GM21576 (cell line): ENCODE measurements at regions not wholly inside any gene's neighbourhood (a gene's known extent, or its start where the extent isn't known, plus 50 kb on each side); places are given as distances from the start of the nearest gene placed in this dataset.

ENCODE experiments used
- ATAC-seq: cut with Tn5 transposase; IDR thresholded peaks from one replicate; pipeline ENCODE4 v1.9.1; 2021; ENCODE audit warnings: mild to moderate bottlenecking, moderate library complexity; ENCODE audit not compliant: unreplicated experiment

DNA sequence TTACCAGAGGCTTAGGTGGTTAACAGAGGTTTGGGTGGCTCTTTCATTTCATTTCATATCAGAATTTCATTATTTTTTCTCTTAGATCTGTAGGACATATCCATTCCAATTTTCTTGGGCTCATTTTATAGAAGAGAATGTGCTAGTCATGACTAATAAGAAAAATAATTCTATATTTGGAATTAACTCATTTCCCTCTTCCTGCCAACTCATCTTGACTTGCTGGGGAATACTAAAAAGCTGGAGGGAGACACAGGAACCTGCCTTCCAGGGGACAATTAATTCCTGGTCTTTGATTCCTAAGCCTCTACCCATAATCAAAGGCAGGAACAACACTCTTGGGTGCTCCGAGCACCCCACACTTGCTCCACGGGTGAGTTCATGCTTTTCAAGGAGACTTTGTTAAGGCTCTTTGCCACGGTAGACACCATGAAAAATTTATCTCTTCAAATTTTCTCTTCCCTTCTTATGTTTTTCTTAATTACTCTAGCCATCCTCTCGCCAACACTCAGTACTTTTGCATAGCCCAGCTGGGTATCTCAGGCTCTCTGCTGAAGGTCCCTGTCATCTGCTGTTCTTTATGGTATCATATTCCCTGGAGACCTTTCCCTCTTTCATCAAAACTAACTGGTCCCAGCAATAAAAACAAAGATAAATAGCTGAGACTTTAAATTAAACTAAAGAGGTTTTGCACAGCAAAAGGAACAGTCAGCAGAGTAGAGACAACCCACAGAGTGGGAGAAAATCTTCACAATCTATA, 273.9 kb downstream of the NPR3 start:
- ATAC-seq: no peak

DNA sequence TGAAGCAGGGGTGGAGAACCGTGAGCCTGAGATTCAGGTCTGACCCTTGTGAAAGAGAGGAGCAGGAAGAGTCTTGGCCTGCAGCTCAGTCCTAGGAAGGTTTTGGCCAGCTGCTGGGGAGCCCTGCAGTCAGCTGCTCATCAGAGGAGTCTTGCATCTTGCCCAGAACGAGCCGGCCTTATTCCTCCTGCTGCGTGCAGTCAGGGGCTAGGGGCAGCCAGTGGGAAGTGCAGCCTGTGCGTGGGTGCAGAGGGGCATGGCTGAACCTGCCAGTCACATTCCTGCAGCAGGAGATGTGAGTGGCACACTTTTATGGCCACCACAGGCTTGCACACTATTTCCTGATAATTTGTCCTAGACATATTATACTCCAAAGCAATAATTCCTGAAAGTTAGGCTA, 278.7 kb downstream of the NPR3 start:
- no peak for ATAC-seq

DNA sequence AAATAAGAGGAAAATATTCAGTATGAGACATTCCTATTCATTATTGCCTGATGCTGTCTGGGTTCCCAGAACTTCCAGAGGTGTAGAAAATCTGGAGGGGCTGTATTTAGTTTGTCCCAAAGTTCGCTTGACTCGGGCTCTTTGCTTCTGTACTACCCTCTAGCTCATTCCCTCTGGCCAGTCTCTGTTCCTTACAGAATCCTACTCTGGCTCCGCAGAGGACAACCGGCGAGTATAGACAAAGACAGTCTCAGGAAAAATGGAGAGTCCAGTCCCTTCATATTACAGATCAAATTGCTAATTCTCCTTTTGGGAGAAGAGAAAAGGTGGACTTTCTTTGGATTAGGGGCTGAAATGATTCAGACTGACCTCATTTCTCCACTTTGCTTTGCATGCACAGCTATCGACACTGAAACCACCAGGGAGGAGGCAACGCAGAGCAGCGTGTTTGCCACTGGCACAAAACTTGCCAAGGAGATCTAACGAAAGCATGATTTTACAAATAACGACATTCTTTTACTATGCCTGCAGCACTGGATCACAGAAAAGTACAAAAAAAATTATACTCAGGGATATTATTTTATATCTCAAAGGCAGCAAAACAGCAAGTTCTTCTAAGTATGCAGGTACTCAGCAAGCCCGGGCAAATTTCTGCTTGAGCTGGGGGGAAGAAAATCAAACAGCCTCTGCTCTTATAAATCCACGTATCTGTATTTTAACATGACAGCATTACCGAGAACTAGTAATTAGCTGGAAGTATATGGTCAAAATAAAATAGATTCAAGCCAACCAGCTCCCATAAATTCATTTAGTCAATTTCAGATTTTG, 279.7 kb downstream of the NPR3 start:
- no peak for ATAC-seq

DNA sequence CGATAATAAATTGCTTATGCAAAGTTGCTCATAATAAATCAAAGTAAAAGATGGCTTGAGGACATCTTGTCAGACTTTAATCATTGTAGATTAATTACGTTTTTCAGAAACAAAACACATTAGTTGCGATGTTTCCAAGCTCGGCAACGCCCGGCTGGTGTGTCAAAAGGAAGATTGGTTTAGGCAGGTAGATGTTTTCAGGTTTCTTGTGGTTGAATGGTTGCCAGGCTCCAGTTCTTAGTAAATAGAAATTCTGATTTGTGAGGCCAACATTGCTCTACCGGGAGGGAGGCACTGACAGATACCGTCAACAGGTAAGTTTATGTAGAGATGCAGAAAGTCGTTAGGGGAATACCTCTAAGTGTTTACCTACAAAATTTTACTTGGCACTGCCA, 280.3 kb downstream of the NPR3 start:
- no peak for ATAC-seq

DNA sequence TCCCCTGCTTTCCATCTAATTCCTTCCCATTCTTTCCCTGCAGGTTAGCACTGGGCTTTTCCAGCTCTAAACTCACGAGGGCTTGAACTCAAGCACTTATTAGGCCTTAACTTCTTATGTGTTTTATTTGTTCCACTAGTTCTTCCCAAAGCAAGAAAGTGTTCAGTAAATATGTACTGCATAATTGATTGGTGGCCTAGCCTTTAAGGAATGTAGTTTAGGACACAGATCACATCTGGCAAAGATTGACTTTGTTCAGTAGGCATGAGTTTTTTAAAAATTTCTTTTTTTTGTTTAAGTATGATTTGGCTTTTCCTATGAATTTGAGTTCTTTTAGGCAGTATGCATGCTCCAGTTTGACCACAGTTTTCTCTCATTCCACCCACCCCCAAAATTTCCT, 285.2 kb downstream of the NPR3 start:
- ATAC-seq: no peak

DNA sequence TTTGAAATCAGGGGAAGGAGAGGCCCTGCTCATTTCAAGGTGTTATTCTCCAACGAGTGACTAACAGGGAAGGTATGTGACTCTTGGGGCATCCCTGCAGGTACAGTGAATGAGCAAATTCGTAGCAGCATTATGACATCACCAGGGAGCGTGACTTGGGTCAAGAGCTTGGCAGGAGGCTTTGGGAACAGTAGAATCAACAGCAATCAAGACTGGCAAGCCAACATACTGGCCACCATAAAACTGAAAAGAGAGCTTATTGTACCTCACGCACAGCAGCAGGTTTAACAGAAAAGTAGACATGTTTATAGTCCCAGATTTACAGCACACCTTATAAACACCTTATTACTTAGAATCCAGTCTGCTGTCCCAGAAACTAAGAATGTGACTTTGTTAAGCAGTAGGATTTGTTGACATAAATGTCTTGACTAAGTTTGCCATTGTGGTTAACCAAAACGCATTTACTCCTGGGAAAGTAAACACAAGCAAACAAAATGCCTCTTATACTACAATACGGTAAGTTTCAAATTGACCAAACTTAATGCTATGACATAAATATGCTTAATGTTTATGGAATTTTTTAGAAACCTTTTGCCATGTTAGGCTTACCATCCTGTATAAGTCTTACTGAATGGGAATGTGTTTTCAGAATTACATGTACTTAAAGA, 297.8 kb downstream of the NPR3 start:
- ATAC-seq: no peak

DNA sequence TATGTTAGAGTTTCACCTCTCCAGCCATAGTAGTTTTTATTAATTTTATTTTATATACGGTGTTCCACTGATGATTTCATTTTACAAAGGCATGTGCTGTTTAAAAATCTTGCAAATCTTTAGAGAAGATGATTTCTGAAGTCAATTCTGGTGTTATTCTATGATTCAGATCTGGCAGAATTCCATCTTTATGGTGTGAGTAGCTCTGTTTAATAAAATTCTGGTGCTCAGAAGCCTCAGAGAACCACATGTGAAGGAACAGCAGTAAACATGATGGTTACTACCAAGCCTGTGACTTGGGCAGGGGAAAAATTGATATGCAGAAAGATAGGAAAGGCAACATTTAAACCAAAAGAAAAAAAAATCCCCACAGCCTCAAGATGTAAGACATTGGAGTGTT, 299.7 kb downstream of the NPR3 start:
- no peak for ATAC-seq

DNA sequence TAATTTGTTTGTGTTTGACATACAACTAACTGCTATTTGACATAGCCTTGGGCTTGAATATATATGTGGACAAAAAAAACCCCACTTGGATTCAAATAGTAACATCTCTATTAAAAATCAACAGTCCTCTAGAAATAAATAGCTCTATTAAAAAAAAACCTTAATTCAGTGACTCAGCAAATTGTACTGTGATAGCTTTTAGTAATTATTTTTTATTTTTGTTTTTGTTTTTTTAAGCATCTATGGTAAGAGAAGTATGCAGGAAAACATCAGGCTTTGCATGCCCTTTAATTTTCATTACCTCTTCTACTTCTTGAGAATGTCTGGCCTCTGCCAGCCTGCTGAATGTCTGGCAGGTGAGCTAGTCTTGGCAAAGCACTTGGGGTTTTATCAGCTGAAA, 300.7 kb downstream of the NPR3 start:
- no peak for ATAC-seq

DNA sequence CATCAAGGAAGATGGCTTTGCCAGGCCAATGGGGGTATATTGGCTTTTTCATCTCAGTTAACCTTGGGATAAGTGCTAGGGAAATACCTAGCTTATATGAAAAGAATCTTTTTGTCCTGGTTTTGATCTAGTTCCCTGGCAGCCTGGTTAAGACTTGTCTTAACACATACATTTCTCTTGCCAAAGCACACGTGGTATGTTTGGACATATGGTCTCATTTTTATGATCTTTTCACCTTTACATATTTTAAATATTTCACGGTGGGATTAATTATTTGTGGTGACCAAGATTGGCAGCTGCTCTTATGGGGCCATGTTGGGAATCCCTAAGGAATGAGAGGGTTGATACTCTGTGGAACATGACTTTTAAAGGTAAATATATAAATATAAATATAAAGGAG, 312.5 kb downstream of the NPR3 start:
- no peak for ATAC-seq

DNA sequence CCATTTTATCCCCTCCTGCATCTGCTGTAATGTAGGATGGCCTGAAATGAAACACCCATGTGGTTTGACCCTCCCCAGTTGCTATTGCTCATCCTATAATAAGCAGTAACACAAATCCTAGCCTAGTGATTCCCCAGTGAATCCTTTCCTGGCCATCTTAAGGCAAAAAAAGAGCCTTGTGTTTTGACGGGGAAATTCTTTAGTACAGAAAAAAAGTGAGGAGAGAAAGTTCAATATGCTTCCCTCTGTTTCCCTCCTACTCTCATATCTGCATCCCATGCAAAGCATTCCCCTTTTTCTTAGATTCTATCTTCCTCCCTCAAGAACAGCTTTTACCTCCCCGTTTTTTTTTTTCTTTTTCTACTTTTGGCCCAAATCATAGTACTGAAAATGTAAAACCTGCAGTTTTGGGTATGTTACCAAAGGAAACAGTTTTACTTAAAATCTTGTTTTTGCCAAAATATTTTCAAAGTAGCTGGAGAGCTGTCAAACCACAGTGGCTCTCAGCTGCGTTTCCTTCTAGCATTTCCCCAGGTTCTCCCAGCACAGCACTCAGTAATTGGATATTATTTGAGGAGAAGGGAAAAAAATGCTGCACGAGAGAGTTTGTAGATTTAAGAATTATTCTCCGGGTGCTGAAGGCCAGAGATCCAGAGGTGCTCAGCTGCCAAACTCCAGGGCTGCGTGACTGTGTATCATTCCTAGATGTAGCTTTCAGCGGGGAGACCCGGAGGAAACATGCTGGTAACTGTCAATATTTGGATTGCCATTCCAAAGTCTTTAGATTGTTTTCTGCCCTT, 321.4 kb downstream of the NPR3 start:
- no peak for ATAC-seq

DNA sequence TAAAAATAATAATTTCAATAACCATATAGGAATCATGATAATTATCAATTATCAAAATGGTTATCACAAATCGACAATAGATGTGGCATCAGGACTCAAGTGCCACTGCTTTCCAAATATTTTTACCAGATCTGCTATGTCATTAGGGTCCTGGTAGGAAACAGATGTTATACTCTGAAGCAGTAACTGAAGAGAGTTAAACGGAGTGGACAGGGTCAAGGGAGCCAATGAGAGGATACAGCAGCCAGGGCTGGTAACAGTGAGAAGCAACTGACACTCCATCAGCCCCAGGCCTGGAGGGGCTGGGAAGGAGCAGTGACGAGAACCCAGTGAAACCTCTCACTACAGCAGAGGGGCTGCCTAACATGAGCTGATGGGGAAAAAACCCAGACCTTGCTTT, 322.4 kb downstream of the NPR3 start:
- no peak for ATAC-seq

DNA sequence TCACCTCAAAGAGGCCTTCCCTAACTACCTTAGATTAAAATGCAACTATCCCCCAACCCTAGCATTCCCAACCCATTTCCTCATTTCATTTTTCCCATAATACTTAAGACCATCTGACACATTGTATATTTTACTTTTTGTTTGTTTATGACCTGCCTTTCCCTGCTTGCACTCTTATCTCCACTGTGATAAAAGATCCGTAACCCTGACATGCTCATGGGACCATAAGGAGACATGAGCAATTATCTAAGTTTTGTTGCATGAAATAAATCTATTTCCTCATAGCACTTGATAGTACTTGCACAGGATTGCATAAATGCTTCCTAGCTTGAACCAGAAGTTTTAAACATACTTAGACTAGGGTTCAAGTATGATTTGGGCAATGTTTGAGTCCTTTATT, 323.7 kb downstream of the NPR3 start:
- no peak for ATAC-seq

DNA sequence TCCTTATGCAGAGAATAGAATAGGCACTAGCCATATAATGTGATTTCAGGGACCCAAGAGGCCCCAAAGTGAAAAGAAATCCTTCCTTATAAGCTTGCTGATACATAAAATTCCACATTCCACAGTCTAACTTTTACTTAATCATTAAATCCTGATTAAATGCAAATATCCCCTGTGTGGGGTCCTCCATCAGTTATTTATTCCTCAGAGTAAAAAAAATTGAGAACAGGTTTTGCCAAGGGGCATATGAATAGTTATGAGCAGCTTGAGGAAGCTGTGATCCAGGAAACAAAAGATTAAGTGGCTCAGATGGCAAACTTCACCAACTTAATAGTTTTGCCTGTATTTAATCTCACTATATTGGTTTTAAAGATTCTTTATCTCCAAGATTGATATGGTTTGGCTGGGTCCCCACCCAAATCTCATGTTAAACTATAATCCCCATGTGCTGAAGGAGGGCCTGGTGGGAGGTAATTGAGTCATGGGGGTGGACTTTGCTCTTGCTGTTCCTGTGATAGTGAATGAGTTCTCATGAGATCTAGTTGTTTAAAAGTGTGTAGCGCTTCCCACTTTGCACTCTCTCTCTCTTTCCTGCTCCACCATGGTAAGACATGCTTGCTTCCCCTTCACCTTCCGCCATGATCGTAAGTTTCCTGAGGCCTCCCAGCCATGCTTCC, 324.9 kb downstream of the NPR3 start:
- no peak for ATAC-seq

DNA sequence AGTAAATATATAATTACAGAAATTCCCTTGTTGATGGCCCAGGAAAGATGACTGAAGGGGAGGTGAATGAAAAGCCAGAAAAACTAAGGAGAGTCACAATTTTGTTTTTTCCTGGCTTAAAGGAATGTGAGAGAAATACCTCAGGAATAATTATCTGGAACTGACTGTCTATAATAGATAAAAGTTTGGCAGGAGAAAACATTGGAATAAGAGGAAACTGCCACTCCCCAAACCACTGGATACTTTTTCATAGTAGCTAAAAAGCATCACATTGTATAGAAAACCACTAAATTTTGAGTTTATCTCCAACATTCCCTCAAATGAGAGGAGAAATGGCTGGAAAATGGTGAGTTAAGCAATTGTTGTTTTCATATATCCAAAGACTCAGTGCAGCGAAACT, 326.0 kb downstream of the NPR3 start:
- ATAC-seq: no peak

DNA sequence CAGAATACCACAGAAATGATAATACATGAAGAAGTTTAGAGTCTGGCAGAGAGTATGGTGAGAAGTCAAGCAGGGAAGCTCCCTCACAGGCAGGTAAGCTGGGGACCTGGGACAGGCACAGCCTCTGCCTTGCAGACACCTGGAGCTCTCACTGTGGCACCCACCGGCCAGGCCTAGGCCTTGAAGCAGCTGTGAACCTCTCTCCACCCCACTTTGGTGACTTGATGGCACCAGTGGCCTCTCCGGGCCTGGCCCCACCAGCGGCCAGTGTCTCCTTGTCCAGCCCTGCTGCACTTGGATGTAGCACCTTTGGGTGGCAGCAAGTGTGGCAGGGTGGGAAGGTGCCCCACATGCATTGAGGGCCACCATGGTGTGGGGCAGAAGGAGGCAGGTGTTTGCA, 330.5 kb downstream of the NPR3 start:
- ATAC-seq: no peak

DNA sequence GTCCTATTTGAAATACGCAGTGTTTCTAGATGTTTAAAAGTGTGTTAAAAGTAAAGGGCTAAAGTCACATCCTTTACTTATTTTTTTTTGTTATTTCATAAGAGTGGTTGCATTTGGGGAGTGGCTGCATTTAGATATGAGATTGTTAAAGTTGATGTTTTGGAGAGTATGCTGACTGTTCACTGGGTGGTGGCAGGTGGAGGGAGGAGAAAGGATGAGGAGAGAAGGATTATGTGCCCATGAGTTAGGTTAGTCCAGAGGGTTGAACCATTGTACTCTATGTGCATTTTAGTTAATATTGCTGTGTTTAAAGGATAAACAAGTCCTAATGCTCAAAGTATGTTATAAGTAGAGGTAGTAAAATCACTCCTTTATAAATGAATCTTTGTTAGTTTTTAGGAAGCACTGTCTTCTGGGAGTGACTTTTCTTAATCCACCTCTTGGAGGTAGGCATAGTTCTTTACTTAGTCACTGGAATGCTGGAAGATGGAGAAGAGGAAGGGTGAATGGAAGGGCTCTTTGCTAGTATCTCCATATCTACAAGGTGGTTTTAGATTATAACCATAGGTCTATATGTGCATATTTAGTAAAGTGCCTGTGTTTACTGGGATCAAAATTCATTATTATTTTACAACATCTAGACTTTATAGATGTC, 332.3 kb downstream of the NPR3 start:
- no peak for ATAC-seq

DNA sequence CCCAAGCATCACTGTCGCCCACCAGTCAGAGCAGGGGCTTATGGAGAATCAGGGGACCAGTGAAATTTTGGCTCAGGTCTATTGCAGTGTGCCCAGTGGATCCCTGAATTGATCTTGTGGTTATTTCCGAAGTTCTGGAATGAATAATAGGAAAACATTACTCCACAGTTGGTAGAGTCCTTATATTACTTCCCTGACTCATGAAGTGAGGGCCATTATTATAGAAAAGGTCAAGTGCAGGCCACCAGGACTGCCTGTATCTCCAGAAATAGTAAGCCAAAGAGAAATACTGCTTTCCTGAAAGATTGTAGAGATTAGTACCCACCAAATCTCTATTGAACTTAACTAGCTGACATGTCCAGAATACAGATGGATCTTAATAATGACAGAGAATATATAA, 335.0 kb downstream of the NPR3 start:
- ATAC-seq: no peak

DNA sequence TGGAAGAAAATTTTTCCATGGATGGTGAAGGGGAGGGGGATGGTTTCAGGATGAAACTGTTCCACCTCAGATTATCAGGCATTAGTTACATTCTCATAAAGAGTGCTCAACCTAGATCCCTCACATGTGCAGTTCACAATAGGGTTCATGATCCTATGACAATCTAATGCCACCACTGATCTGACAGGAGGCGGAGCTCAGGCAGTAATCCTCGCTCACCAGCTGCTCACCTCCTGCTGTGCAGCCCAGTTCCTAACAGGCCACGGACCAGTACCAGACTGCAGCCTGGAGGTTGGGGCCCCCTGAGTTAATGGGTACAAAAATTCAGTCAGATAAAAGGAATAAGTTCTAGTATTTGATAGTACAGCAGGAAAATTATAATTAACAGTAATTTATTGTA, 337.2 kb downstream of the NPR3 start:
- ATAC-seq: no peak

DNA sequence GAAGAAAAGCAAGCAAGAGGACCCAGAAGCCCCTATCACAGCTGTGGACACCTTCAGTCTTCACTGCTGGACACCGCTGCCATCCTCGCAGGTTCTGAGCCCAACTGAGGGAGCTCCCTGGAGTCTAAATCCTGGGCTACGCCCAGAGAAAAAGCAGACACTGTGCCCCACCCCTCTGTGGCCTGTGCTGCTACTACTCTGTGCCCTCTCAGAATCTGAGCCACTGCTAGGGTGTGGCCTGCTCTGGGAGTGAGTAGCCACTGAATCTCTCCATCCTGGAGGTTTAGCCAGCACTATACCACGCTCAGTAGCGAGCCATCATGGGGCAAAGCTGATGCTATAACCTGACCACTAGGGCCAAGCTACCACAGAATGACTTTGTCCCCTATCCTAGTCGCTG, 338.2 kb downstream of the NPR3 start:
- ATAC-seq: no peak

DNA sequence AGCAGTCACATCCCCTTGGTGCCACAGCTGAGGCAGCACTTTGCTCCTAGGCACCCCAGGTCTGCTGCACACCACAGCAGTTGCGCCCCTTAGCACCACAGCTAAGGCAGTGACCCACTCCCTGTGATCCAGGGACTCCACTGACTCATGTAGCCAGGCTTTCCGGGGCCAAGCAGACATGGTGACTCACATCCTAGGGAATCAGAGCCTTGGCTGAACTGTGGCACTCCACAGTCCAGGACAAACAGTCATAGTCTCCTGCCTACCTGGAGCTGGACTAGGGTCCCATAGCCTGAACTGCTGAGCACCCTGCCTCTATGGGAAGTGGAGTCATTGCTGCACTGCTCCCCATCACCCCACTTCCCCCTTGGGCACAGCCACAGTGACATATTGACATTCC, 338.7 kb downstream of the NPR3 start:
- ATAC-seq: no peak
